HL-60 (cell line): ENCODE measurements at regions not wholly inside any gene's neighbourhood (a gene's known extent, or its start where the extent isn't known, plus 50 kb on each side); places are given as distances from the start of the nearest gene placed in this dataset.
"Not testable (repeated sequence)": the region's sequence is repeated elsewhere in the genome, so short reads cannot be mapped to it uniquely, and the experiment has no call there.

ENCODE experiments used
- DNase-seq, 2 experiments: peaks; one replicate each; pipeline ENCODE4 v3.0.0-alpha.2; 2010 to 2020; ENCODE audit warnings: low read depth in 1 of 2, low spot score in 1 of 2
- H3K27ac ChIP-seq: fragments of 250-450 bp; sonication (Bioruptor Pico); replicated peaks from 2 replicates; pipeline ENCODE4 v1.5.1; 2020; ENCODE audit warnings: mild to moderate bottlenecking, moderate library complexity
- H3K27me3 ChIP-seq: fragments of 250-450 bp; sonication (Bioruptor Pico); 2 replicates; pipeline ENCODE4 v1.5.1; 2021; ENCODE audit warnings: mild to moderate bottlenecking, moderate library complexity; ENCODE audit not compliant: insufficient read depth, poor library complexity, severe bottlenecking
- H3K4me3 ChIP-seq: replicated peaks from 2 replicates; pipeline ENCODE4 v1.5.1; 2011; ENCODE audit warnings: mild to moderate bottlenecking, control low read depth, low read length; ENCODE audit not compliant: insufficient read depth
- GABPA ChIP-seq: IDR thresholded peaks from 2 replicates; pipeline ENCODE4 v1.6.1; 2012; ENCODE audit warnings: low read depth
- POLR2AphosphoS5 ChIP-seq: IDR thresholded peaks from 2 replicates; pipeline ENCODE4 v1.6.1; 2012; ENCODE audit warnings: low read depth
- REST ChIP-seq: IDR thresholded peaks from 2 replicates; pipeline ENCODE4 v1.6.1; 2012; ENCODE audit warnings: low read depth; ENCODE audit not compliant: insufficient replicate concordance
- SPI1 ChIP-seq: IDR thresholded peaks from 2 replicates; pipeline ENCODE4 v1.6.1; 2012; ENCODE audit warnings: low read depth, mild to moderate bottlenecking, borderline replicate concordance
- TF ChIP-seq, protein P1 (sequence below): IDR thresholded peaks from one replicate; pipeline ENCODE4 v1.5.1; 2011; ENCODE audit warnings: low read length, control low read depth, inconsistent platforms; ENCODE audit not compliant: insufficient read depth

DNA sequence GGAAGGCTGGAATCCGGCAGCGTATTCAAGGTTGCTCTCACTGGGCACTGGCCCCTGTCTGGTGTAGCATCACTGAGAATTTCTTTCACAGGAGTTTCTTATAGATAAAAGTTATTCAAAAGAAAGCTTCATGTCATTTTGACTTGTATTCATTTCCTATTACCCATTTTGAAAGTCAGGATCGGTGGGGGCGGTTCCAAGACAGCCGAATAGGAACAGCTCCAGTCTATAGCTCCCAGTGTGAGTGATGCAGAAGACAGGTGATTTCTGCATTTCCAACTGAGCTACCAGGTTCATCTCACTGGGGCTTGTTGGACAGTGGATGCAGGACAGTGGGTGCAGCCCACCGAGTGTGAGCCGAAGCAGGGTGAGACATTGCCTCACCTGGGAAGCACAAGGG lies 51.5 kb upstream of the CDC42EP3 start:
- not testable (repeated sequence) for DNase-seq, H3K4me3 ChIP-seq, H3K27ac ChIP-seq, H3K27me3 ChIP-seq

DNA sequence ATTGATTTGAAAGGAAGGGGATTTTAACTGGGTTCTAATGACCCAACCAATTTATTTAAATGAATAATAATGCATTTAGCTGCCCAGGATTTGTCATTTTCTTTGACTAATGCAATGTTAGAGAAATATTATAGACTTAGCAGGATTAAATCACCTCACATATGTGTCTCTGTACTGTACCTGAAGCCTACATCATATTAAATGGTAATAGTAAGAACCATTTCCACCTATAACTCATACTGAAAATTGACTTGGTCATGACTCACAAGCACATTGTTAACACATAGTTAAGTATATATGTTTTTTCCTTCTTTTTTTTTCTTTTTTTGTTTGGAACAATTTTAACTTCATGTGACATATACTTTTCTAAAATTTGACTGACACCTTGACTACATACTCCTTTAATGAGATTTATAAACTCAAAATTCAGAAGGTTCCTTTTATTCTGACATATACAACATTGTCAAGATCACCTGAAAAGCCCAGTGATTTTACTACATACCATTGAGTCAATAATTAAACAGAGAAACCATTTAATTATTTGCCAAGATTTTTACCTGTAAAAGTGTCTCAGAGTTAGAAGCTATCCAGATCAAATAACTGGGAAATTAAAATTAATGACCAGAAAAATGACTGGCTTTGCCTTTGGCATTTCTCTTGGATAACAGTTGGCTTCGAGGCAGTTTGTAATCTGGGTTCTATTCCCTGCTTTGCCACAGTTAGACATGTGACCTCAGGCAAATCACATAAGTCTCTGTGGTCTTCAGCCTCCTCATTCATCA lies 58.8 kb upstream of the CDC42EP3 start:
- no peak for TF ChIP-seq GABPA
- TF ChIP-seq REST, result no peak
- no peak for TF ChIP-seq SPI1
- TF ChIP-seq POLR2AphosphoS5, result no peak
- TF ChIP-seq, protein P1, sequence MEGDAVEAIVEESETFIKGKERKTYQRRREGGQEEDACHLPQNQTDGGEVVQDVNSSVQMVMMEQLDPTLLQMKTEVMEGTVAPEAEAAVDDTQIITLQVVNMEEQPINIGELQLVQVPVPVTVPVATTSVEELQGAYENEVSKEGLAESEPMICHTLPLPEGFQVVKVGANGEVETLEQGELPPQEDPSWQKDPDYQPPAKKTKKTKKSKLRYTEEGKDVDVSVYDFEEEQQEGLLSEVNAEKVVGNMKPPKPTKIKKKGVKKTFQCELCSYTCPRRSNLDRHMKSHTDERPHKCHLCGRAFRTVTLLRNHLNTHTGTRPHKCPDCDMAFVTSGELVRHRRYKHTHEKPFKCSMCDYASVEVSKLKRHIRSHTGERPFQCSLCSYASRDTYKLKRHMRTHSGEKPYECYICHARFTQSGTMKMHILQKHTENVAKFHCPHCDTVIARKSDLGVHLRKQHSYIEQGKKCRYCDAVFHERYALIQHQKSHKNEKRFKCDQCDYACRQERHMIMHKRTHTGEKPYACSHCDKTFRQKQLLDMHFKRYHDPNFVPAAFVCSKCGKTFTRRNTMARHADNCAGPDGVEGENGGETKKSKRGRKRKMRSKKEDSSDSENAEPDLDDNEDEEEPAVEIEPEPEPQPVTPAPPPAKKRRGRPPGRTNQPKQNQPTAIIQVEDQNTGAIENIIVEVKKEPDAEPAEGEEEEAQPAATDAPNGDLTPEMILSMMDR, result no peak
- no peaks in the 10 kb centered on the region for H3K27me3 ChIP-seq
- no peak overlapping the region for H3K27ac ChIP-seq
- DNase-seq, result no peak
- no peak overlapping the region for H3K4me3 ChIP-seq

DNA sequence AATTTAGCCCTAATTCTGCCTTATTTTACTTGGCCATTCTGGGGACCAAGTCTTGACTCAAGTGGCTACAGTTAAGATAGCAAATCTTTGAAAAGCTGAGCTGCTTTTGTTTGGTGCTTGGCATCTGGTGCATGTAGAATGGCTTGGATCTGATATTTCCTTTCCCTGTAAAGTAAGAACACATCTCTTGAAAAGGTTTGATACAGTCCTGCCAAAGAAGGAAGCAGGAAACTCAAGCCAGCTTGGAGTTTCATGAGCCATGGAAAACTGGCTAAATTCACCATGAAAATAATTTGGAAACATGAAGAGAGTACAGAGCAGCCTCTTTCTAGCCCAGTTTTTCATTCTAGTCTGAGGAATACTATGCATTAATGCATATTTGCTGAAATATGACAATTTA lies 61.0 kb upstream of the CDC42EP3 start:
- not testable (repeated sequence) for DNase-seq, H3K27me3 ChIP-seq, H3K27ac ChIP-seq

DNA sequence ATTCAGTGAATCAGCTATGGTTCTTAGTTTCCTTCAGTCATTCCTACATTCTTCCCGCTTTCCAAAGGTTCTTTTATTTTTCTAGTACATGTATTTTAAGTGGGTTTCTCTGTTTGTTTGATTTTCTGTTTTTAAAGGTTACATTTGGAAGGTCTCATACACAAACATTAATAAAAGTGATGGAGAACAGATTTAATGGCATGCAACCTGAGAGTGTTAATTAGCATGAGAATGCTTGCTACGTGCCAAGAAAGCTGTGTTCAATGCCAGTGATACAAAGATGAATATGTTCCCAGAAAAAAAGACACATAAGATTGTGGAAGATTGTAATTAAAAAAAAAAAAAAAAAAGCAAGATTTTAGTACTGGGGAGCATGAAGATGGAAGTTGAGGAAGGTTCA lies 61.8 kb upstream of the CDC42EP3 start:
- Histone ChIP-seq H3K27ac (no peak overlapping the region), H3K4me3 (no peak overlapping the region), H3K27me3 (no peaks in the 10 kb centered on the region)
- TF ChIP-seq GABPA (no peak), POLR2AphosphoS5 (no peak), REST (no peak), SPI1 (no peak)
- TF ChIP-seq, protein P1, result no peak
- DNase-seq, result no peak

More for the DNA sequence above, 61.0 kb upstream of the CDC42EP3 start:
- H3K4me3 ChIP-seq, result not testable (repeated sequence)

DNA sequence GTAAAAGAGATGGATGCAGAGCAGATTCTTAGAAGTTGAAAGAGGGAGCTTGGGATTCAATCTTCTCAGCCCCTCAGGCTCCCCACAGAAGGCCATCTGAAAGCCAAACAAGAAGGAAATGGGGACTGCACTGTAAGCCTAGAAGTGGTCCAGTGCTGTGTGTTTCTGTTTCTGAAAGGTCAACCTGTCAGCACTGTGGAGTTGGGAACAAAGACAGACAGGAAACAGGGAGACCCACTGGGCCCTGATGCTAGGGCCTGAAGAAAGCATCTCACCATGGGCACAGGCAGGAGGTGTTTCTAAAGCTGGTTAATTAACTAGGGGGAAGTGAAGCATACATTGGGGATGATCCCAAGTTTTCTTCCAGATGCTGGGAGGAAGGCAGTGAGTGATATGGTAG lies 62.5 kb upstream of the CDC42EP3 start:
- peak overlapping the region; percentile 69 for H3K27ac ChIP-seq
- H3K27me3 ChIP-seq, H3K4me3 ChIP-seq, DNase-seq: not testable (repeated sequence)

DNA sequence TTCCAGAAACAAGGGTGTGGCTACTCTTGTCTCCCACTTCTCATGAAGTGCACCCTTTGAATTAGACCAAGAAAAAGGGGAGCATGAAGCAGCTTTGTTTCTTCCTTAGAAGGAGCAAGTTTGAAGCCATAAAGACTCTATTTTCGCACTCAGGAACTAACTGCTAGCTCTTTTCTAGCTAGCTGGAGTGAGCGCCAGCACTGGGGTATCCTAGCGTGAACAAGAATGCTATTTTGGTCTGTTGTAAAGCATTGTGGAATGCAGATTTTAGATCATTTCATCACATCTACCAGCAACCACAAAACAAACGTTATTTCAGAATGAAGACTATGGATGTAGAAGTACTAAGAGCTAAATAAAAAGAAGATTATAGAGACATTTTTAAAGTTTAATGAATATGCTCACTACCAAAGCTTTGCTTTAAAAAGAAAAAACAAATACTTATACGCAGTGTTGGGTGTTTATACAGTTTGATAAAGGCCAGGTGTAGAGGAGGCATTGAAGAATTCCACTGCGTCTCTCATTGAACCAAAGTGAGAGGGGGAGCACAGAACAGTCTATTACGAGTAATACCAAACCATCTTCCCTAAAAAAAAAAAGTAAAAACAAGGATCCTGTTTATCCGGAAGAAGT lies 63.6 kb upstream of the CDC42EP3 start:
- peak overlapping the region; percentile 69 for H3K27ac ChIP-seq
- not testable (repeated sequence) for H3K27me3 ChIP-seq, H3K4me3 ChIP-seq
- peak in 1 of 2 experiments; percentile 57 for DNase-seq

DNA sequence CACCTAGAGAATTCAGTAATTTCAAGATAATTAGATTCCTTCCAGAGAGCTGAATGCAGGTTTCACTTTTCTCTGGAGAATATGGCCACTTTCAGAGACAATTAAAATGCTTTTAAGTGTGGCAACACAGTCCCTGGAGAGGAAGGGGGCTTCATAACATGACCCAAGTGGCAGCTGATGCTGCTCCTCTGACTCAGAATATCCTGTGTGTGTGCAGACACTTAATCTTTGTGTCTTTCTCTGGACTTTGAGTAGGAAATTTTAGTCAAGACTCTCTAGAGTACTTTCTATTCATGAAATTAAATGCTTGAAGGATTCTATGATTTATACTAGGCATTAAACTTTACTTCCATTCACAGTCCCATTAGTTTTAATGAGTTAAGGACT lies 64.1 kb upstream of the CDC42EP3 start:
- peak overlapping the region; percentile 69 for H3K27ac ChIP-seq
- H3K27me3 ChIP-seq, H3K4me3 ChIP-seq, DNase-seq: not testable (repeated sequence)
